ENCODE measurements at regions not wholly inside any gene's neighbourhood (a gene's known extent, or its start where the extent isn't known, plus 50 kb on each side); places are given as distances from the start of the nearest gene placed in this dataset.
"Not testable (repeated sequence)": the region's sequence is repeated elsewhere in the genome, so short reads cannot be mapped to it uniquely, and the experiment has no call there.

- no peaks in the 10 kb centered on the region for H3K36me3 ChIP-seq (ENCODE audit: control insufficient read depth, insufficient read depth, low read length)
- H3K4me3 Mint-ChIP-seq: no peak overlapping the region
- H3K4me1 Mint-ChIP-seq: no peaks in the 10 kb centered on the region
- H3K4me3 ChIP-seq (ENCODE audit: low read length): no peak overlapping the region
- H3K36me3 Mint-ChIP-seq: no peaks in the 10 kb centered on the region
- H3K4me1 ChIP-seq (ENCODE audit: control insufficient read depth, insufficient read depth, low read length): no peaks in the 10 kb centered on the region
- no peak for DNase-seq
- no peak for ATAC-seq
- H3K9me3 Mint-ChIP-seq: peaks cover 7 to 20% of the 10 kb centered on the region in 2 donors
- H3K9me3 ChIP-seq (ENCODE audit: control insufficient read depth, insufficient read depth, low read length): no peaks in the 10 kb centered on the region
- TF ChIP-seq CTCF (IDR thresholded peaks at IDR 0.05): no peak
- H3K27ac Mint-ChIP-seq: no peak overlapping the region
- H3K27ac ChIP-seq (ENCODE audit: low read length): no peak overlapping the region
- WGBS (ENCODE audit: insufficient coverage): no CpG with 5 or more reads among the region's 2 CpGs
- intact Hi-C loops (cut with micrococcal nuclease): no loop called here
- no peaks in the 10 kb centered on the region for H3K27me3 Mint-ChIP-seq (ENCODE audit: low read depth in 2 of 2)
- no peaks in the 10 kb centered on the region for H3K27me3 ChIP-seq (ENCODE audit: control insufficient read depth, insufficient read depth, low read length)
Measured at GRCh38 chr12:87575906-87576305, 453.3 kb downstream of the C12orf50 start.

GRCh38 chr12:87566918-87567317 is 462.3 kb downstream of the C12orf50 start:
- H3K4me3 ChIP-seq (ENCODE audit: low read length); H3K27ac ChIP-seq (ENCODE audit: low read length); H3K27me3 Mint-ChIP-seq (ENCODE audit: low read depth in 2 of 2); H3K36me3 Mint-ChIP-seq; H3K4me1 Mint-ChIP-seq; H3K27ac Mint-ChIP-seq; H3K4me1 ChIP-seq (ENCODE audit: control insufficient read depth, insufficient read depth, low read length); H3K36me3 ChIP-seq (ENCODE audit: control insufficient read depth, insufficient read depth, low read length); DNase-seq; ATAC-seq; H3K9me3 ChIP-seq (ENCODE audit: control insufficient read depth, insufficient read depth, low read length); intact Hi-C loops (cut with micrococcal nuclease); H3K4me3 Mint-ChIP-seq; H3K27me3 ChIP-seq (ENCODE audit: control insufficient read depth, insufficient read depth, low read length): not testable (repeated sequence)
- peaks cover 11 to 12% of the 10 kb centered on the region in 2 donors for H3K9me3 Mint-ChIP-seq
- WGBS (ENCODE audit: insufficient coverage): 78% methylated on average over 4 of the region's 4 CpGs

- Mint-ChIP-seq H3K4me1 (no peaks in the 10 kb centered on the region), H3K27me3 (ENCODE audit: low read depth in 2 of 2) (no peaks in the 10 kb centered on the region), H3K36me3 (no peaks in the 10 kb centered on the region), H3K9me3 (peaks cover 14 to 29% of the 10 kb centered on the region in 2 donors), H3K27ac (no peak overlapping the region), H3K4me3 (no peak overlapping the region)
- no peaks in the 10 kb centered on the region for H3K4me1 ChIP-seq (ENCODE audit: control insufficient read depth, insufficient read depth, low read length)
- H3K9me3 ChIP-seq (ENCODE audit: control insufficient read depth, insufficient read depth, low read length): no peaks in the 10 kb centered on the region
- intact Hi-C loops (cut with micrococcal nuclease): no loop called here
- H3K27me3 ChIP-seq (ENCODE audit: control insufficient read depth, insufficient read depth, low read length): no peaks in the 10 kb centered on the region
- ATAC-seq (no peak), DNase-seq (no peak)
- no peaks in the 10 kb centered on the region for H3K36me3 ChIP-seq (ENCODE audit: control insufficient read depth, insufficient read depth, low read length)
- no peak overlapping the region for H3K27ac ChIP-seq (ENCODE audit: low read length)
- H3K4me3 ChIP-seq (ENCODE audit: low read length): no peak overlapping the region
- WGBS (ENCODE audit: insufficient coverage): 74% methylated on average over 5 of the region's 5 CpGs
- TF ChIP-seq CTCF (IDR thresholded peaks at IDR 0.05): no peak
Measured at GRCh38 chr12:87556985-87557384, 472.2 kb downstream of the C12orf50 start.

GRCh38 chr12:87531213-87531612 is 498.0 kb downstream of the C12orf50 start:
- H3K27ac ChIP-seq (ENCODE audit: low read length); ATAC-seq; H3K27me3 Mint-ChIP-seq (ENCODE audit: low read depth in 2 of 2); H3K9me3 Mint-ChIP-seq; H3K36me3 Mint-ChIP-seq; H3K27me3 ChIP-seq (ENCODE audit: control insufficient read depth, insufficient read depth, low read length); H3K27ac Mint-ChIP-seq; intact Hi-C loops (cut with micrococcal nuclease); H3K4me3 ChIP-seq (ENCODE audit: low read length); H3K4me1 ChIP-seq (ENCODE audit: control insufficient read depth, insufficient read depth, low read length); H3K4me1 Mint-ChIP-seq; H3K4me3 Mint-ChIP-seq; H3K9me3 ChIP-seq (ENCODE audit: control insufficient read depth, insufficient read depth, low read length); DNase-seq; H3K36me3 ChIP-seq (ENCODE audit: control insufficient read depth, insufficient read depth, low read length): not testable (repeated sequence)
- 76% methylated on average over 5 of the region's 5 CpGs for WGBS (ENCODE audit: insufficient coverage)

GRCh38 chr12:87529413-87529812 is 499.8 kb downstream of the C12orf50 start:
- Mint-ChIP-seq H3K36me3 (no peaks in the 10 kb centered on the region), H3K27ac (no peak overlapping the region), H3K4me3 (no peak overlapping the region), H3K9me3 (peaks cover 4 to 13% of the 10 kb centered on the region in 2 donors), H3K4me1 (no peaks in the 10 kb centered on the region), H3K27me3 (ENCODE audit: low read depth in 2 of 2) (no peaks in the 10 kb centered on the region)
- whole genome bisulfite sequencing (ENCODE audit: insufficient coverage): 89% methylated on average over 1 of the region's 1 CpG
- no peak for ATAC-seq
- no peaks in the 10 kb centered on the region for H3K36me3 ChIP-seq (ENCODE audit: control insufficient read depth, insufficient read depth, low read length)
- intact Hi-C loops (cut with micrococcal nuclease): no loop called here
- H3K27me3 ChIP-seq (ENCODE audit: control insufficient read depth, insufficient read depth, low read length): no peaks in the 10 kb centered on the region
- no peak for DNase-seq
- H3K9me3 ChIP-seq (ENCODE audit: control insufficient read depth, insufficient read depth, low read length): peaks cover 4% of the 10 kb centered on the region
- no peak overlapping the region for H3K27ac ChIP-seq (ENCODE audit: low read length)
- TF ChIP-seq CTCF (IDR thresholded peaks at IDR 0.05): no peak
- no peak overlapping the region for H3K4me3 ChIP-seq (ENCODE audit: low read length)
- H3K4me1 ChIP-seq (ENCODE audit: control insufficient read depth, insufficient read depth, low read length): no peaks in the 10 kb centered on the region
